ENCODE measurements at regions not wholly inside any gene's neighbourhood (a gene's known extent, or its start where the extent isn't known, plus 50 kb on each side); places are given as distances from the start of the nearest gene placed in this dataset.

DNA sequence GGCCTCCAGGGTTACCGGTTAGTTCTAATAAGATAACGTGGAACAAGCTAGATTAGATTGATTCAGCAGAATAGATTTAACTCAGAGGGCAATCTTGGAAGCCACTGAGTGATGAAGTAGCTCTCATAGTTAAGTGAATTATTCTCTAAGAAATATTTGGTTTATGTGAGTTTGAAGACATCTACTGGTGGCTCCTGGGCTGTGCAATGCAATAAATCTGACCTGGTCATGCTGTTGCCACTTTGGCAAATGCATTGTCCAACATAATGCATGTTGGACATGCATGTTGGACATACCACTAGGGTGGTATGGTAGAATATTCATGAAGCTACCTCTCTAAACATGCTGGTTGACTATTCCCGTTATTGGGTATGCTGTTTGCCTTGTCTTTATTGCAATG is 493.7 kb upstream of the VRK2 start:
- DNase-seq (ENCODE audit: low read depth in 4 of 4, low spot score in 1 of 4): no peak

DNA sequence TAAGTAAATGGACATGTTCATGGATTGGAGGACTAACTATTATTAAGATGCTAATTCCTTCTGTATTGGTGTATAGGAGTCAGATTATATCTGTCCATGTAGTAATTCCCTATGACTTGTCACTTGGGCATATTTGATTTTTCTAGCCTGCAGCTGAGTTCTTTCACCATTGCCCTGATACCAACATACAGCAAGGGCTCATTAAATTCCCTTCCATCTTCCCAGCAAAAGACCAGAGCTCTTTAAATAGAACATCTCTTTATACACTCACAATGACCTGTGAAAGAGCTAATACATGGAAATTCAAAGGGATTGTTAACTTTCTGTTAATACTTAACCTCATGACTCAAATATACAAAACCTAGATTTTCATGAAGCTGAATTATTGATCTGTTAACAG is 492.3 kb upstream of the VRK2 start:
- no peak for DNase-seq (ENCODE audit: low read depth in 4 of 4, low spot score in 1 of 4)

DNA sequence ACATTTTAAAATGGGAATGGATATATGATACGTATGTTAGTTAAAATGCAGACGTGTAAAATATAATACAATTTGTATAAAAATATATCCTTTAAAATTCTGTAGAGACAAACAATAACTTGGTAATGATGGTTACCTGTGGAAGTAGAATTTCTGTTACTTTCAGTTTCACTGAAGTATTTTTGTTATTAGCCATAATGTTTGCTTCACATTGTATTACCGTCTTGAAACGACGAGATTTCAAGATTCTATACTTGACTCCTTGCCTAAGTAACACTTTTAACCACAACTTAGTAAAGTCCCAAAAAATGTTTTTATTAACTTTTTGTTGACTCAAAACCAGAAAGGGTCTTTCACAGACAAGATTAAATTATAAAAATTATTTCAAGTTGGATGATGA is 488.3 kb upstream of the VRK2 start:
- no peak for DNase-seq (ENCODE audit: low read depth in 4 of 4, low spot score in 1 of 4)

DNA sequence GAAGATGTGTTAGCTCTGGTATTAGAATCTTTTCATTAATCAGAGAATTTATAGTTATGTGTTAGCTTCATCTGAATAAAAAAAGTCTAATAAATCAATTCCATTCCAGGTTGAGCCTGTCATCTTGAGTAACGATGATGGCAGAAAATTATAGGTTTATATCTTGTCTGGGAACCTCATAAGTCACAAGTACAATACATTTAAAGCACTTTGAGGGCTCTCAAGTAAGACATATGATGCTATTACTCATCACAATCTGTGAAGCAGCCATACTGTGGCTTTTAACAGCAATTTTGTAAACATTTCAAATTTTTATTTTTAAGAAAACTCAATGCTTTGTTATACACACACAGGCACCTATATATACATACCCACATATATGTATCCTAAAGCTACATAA is 484.1 kb upstream of the VRK2 start:
- no peak for DNase-seq (ENCODE audit: low read depth in 4 of 4, low spot score in 1 of 4)

DNA sequence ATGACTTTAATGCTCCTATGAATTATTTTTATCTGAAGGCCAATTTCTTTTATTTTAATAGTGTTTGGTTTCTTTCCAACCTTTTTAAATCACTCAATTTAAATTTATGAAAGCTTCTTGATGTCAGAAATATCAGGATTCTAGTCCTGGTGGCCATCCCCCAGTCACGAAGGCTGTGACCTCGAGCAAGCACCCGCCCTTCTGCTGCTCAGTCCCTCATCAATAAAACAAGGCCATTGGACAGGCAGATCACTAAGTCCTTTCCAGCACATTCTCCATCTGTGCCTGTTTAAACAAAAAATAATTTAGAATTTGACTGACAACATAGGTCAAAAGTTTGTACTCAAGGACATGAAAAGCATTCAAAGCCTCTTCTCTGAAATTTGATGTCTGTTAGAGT is 483.6 kb upstream of the VRK2 start:
- no peak for DNase-seq (ENCODE audit: low read depth in 4 of 4, low spot score in 1 of 4)

DNA sequence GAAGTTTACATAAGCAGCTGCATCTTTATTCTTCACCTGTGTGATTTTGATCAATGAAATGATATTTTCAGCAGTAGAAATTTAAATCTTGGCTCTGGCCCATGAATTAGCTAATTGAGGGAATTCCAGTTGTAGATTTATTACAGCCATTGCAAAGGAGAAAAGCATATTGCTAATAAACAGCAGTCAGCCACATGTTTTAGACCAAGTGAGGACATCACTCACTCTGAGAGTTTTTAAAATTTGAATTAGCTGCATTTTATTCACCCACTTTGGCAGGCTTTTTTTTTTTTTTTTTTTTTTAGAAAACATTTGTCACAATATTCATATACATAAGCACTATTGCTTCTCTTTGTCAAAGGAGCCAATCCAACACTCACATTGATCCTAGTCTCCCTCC is 479.4 kb upstream of the VRK2 start:
- no peak for DNase-seq (ENCODE audit: low read depth in 4 of 4, low spot score in 1 of 4)

DNA sequence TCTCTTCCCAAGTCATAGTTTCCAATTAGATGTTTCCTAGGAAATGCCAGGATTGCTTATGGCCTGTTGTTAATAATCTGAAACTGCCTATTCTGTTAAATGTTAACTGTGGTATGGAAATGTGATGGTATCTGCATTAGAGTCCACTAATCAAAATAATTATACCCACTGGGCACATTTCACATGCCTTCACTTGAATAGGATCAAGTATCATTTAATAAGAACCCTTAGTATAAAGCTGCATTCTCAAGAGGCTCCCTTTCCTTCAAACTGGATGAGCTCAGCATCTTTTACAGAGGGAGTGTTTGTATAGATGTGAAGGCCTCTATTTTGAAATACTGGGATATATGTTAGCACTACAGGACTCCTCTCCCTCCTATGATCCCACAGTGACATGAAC is 477.2 kb upstream of the VRK2 start:
- no peak for DNase-seq (ENCODE audit: low read depth in 4 of 4, low spot score in 1 of 4)

DNA sequence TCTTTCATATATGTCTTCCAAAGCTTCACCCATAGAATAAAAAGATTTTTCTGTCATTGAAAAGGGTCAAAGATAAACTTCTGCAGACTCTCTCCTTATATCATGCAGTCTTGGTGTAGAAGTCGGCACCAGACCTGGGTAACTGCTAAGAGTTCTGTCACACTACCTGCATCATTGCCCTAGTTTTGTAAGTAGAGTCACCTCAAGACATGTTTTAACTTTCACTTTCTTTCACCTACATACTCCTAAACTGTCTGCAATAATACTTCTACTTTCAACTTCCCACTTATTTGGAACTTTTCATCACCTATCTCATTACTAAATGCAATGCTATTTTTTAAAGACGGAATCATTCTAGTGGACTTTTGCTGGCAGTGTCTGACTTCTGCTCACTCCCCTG is 475.6 kb upstream of the VRK2 start:
- no peak for DNase-seq (ENCODE audit: low read depth in 4 of 4, low spot score in 1 of 4)

DNA sequence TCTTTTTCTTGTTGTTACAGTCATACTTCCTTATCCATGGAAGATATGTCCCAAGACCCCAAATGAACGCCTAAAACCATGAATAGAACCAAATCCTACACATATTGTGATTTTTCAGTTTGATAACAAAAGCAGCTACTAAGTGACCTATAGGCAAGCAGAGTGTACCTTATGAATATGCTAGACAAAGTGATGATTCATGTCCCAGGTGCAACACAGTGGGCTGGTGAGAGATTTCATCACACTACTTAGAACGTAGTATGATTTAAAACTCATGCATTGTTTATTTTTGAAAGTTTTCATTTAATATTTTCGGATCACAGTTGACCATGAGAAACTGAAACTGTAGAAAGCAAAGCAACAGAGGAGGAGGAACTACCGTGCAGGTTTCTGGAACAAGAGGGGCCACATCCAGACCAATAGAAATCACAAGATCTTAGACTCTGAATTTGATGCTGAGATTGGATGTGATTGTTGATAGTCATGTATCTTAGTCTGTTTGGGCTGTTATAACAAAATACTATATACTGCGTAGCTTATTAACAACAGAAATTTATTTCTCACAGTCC is 470.8 kb upstream of the VRK2 start:
- no peak for DNase-seq (ENCODE audit: low read depth in 4 of 4, low spot score in 1 of 4)

DNA sequence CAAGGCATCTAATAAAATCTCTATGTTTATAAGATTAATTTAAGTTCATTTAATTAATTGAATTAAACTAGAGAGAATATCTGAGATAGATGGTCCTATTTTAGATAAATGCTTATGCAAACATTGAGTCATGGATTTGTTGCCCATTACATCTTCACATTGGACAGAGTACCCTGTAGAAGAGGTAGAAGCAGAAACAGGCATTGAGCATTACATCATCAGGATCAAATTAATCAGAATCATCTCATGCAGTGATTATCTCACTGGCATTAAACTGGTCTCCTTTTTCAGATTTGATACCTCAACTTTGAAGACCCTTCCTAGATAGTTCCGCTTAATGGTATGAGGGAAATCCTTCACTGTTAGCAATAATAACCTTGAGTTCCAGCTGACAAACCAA is 469.6 kb upstream of the VRK2 start:
- no peak for DNase-seq (ENCODE audit: low read depth in 4 of 4, low spot score in 1 of 4)

DNA sequence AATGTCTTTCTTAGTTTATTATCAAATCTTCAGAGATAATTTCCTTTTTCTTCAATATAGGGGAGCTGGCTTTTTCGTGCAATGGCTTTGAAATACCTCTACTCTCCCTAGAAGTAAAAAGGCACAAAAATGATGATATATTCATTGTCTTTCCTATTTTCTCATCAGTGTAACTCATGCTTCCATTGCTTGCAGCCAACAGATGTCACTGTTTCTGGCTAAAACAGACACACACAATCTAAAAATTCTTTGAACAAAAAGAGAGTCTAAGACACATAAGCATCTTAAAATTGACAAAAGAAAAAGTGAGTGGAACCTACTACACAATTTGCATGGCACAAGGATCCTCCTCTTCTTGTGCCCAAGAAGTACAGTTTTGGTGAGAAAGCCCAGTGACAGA is 448.7 kb upstream of the VRK2 start:
- DNase-seq (ENCODE audit: low read depth in 4 of 4, low spot score in 1 of 4): no peak

DNA sequence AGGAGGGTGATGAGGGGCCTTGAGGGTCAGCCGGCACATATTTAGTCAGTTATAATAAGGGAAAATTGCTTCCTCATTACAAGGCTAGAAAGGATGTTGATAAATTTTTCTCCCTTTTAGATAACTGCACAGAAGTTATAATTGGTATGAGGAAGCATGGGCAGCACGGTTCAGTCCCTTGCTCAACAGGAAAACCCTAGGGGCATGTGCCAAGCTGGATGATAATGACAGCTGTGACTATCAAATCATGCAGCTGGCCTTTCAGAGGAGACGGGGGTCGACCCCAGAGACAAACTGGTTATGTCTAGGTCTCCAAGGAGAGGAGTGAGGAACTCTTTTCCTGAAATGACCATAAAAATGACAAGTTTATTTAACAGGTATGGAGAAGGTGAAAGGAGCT is 448.1 kb upstream of the VRK2 start:
- no peak for DNase-seq (ENCODE audit: low read depth in 4 of 4, low spot score in 1 of 4)

DNA sequence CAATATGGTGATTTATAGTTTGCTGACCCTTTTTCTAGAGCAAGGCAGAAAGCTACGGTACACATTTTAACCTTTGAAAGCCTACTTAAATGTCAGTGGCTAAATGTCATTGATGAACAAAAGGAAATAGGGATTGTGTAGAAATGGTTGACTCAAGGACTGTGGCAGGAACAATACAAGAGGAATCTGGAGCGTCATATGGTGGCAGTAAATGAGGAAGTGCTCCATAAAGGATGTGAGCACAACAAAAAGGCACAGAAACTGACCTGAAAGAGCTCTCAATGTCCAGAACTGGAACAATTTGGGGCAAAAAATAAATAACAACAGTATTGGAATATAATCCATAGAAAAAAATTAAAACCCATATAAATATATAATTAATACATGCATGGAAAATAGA is 443.9 kb upstream of the VRK2 start:
- DNase-seq (ENCODE audit: low read depth in 4 of 4, low spot score in 1 of 4): no peak

DNA sequence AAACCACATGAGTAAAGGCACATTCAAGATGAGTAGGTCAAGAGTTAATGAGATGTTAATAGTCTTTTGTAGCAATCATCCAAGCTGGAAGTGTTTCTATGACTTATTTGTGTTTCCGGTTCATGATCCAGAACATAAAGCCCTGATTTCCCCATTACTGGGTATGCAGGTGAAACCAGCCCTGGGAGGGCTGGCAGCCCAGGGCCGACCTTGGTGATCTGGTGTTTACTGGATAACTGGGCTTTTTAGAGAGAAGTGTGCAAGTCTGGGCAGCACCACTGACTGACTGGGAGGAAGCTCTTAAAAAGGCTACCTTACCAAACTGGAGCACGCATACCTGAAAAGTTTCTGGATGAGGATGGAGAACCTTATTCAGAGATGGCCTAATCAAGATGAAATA is 431.6 kb upstream of the VRK2 start:
- no peak for DNase-seq (ENCODE audit: low read depth in 4 of 4, low spot score in 1 of 4)

DNA sequence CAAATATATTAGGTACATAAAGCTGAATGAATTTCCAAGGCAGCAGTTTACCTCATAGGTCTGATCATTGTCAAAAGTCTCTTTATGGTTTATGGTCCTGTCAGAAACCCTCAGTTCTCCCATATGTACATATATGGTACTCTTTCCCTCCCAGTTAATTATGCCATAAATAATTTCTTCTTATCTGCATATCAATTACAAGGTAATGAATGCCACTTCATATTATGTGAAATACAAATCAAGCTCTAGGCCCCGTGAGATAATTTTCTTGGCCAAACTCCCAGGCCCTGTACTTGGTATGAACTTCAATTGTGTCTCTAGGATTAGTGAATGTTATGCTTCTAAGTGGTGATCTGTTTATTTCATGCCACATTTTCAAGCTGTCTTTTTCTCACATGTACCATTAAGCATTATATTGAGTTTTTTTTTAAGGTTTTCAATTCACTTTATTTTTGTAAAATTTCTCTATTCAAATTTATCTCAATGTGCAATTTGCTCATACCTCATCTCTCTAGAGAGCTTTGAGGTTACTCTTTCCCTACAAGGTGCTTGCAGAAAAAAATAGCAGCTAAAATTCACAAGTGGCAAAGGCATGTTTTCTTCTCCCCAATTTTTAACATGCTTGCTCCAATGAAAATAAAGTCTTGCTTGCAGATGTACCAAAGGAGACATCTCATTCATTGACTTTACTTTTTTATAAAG is 430.6 kb upstream of the VRK2 start:
- no peak for DNase-seq (ENCODE audit: low read depth in 4 of 4, low spot score in 1 of 4)

DNA sequence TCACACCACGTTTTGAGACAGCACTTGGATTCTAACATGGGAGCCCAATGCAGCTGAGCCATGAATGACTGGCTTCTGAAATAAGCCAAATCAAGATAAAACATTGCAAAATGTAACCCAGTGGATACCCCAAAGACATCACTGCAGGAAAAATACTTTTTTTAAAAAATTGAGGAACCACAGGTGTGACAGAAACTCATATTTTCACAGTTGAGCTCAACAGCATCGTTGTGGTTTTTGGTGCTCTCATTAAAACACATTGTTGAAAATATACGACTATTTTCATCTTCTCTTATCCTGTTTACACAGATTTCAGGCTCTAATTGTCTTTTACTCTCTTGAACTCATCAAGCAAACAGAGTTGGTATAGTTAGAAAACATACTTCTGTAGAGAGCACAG is 429.3 kb upstream of the VRK2 start:
- DNase-seq (ENCODE audit: low read depth in 4 of 4, low spot score in 1 of 4): no peak

DNA sequence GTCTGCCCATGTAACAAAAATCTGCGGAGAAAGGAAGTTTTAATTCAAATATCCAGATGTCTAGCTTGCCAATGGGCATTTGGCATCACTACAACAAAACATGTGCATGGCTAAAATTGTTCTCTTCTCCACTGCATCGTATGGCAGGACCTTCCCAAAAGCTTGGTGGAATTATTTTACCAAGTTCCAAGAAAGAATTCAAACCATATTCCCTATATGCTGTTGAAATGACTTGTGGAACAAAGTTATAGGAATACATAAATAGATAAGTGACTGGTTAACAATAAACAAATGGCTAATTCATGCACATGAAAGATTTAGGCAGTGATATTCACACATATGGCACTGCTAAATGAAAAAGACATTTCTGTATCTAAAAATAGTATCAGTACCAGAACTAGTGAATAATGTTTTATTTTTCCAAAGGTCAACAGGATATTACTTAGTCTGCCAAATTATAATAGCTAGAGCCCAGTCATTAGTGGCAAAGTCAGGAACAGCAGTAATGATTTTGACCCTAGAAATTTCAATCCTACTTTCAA is 425.4 kb upstream of the VRK2 start:
- no peak for DNase-seq (ENCODE audit: low read depth in 4 of 4, low spot score in 1 of 4)

DNA sequence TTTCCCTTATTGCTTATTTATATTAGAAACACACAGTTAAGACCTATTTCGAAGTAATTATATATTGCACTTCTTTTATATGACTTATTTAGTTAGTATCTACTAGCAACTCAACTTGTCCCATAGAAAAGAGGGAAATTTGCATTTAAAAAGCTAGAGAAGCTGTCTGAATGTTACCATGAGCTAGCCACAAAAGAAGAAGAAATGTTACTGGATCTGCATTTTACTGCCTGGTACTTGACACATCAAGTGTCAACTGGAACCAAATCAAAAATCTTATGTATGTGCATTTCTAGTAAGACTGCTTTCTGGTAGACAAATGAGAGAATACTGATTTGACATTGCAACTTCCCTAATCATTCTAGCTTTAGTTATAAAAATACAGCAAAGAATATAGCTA is 424.6 kb upstream of the VRK2 start:
- no peak for DNase-seq (ENCODE audit: low read depth in 4 of 4, low spot score in 1 of 4)

DNA sequence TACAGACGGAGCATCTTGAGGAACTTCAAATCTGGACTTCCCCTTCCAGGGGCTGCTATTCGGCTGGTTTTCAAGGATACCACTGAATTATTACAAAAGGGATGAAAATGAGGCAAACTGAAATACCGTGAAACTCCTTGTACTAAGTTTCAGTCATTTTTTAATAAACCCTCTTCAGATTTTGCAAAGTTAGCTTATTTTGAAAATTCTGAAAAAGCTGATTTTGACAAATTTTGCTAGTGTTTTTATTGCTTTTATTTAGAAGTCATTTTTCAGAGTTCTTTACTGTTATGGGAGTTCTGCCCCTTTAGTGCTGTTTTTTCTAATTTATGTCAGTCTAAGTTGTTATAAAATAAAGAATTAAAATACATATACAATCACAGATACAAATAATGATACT is 390.4 kb upstream of the VRK2 start:
- no peak for DNase-seq (ENCODE audit: low read depth in 4 of 4, low spot score in 1 of 4)

DNA sequence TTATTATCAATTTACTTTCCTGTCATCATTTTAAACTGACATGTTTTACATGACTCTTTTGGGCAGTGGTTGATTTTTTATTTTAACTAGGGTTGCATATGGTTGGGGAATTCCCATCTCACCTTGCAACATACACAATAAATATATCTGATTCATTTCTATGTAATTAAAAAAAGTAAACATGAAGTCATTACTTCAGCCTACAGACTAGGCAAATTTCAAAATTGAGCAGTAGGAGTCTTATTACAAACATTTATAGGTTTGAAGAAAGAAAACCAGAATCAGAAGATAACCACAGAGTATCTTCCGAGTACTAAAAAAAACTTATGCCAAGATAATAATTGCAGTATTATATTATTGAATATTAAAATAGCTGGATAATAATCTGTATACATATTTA is 377.0 kb upstream of the VRK2 start:
- DNase-seq (ENCODE audit: low read depth in 4 of 4, low spot score in 1 of 4): no peak

DNA sequence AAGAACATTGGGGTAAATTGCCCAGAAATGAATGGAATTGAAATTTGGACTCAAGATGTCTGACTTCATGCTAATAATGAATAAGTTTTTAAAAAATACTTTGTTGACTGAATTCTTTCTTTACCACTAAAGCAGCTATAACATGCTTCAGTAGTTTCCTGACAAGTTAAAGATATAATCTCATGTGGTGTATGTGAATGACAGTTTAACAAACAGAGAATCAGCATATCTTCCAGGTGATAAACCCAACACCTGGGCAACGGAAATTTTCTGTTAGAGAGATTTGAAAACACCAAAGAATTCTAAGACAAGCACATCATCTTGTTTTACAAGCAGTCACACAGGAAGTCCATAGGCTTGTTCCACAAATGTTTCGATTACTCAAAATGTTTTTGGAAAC is 372.6 kb upstream of the VRK2 start:
- no peak for DNase-seq (ENCODE audit: low read depth in 4 of 4, low spot score in 1 of 4)

DNA sequence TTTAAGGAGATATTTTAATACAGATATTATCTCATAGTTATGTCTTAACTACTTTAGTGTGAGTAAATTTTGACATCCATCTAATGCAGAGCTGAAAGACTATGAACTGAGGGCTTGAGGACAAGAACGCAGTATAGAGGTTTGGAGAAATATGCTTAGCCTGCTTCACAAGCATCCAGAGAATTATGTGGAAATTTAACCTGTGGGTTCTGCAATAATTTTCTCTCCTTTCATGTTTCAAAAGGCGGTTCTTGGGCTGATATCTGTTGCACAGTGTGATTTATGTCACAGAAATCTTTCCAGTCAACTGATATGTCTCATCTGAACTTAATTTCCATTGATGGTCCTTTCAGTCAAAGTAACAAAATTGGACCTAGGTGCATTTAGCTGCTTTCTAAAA is 371.9 kb upstream of the VRK2 start:
- no peak for DNase-seq (ENCODE audit: low read depth in 4 of 4, low spot score in 1 of 4)

DNA sequence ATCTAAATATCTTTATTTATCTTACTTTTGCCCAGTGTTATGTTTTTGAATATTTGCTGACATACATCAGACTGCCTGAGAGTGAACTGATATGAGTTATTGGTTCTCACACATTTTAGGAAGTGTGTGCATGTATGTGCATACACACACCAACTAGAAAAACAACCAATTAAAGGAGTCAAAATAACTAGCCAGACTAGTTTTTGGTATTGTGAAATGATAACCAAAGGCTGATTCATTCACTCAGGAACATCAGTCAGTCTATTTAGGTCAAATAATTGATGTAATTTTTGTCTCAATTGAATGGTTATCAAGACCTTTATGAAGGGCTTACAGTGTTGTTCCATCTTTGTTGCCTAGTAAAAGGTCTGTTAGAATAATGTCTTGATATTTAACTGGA is 369.3 kb upstream of the VRK2 start:
- DNase-seq (ENCODE audit: low read depth in 4 of 4, low spot score in 1 of 4): no peak

All from stimulated activated CD4-positive, alpha-beta T cell treated with anti-CD3 and anti-CD28 coated beads, Interleukin-1b, Interleukin-23, amount 100 ng/mL, for 24 hours (primary cell).